GM23338 (cell line): ENCODE measurements at regions not wholly inside any gene's neighbourhood (a gene's known extent, or its start where the extent isn't known, plus 50 kb on each side); places are given as distances from the start of the nearest gene placed in this dataset.

ENCODE experiments used
- ATAC-seq: fragments of 200-7000 bp; cut with Tn5 transposase; 3 replicates; pipeline ENCODE4 v1.9.1; 2020
- DNase-seq: peaks from one replicate; pipeline ENCODE4 v3.0.0-alpha.2; 2015; ENCODE audit warnings: low spot score
- H2AFZ ChIP-seq: fragments of 200-600 bp; sonication (generic); 2 replicates; pipeline ENCODE4 v1.8.0; 2016; ENCODE audit warnings: antibody characterized with exemption, mild to moderate bottlenecking, moderate library complexity
- H3F3A ChIP-seq: fragments of 200-600 bp; sonication (generic); replicated peaks from 2 replicates; pipeline ENCODE4 v1.8.0; 2017; ENCODE audit warnings: antibody characterized with exemption, mixed run types, low read depth
- H3K27ac ChIP-seq: fragments of 200-600 bp; sonication (generic); 2 replicates; pipeline ENCODE4 v1.6.1; 2016; ENCODE audit warnings: low read depth
- H3K27me3 ChIP-seq: fragments of 200-600 bp; sonication (generic); 2 replicates; pipeline ENCODE4 v1.8.0; 2016; ENCODE audit warnings: mild to moderate bottlenecking, mixed run types, moderate library complexity; ENCODE audit not compliant: insufficient read depth
- H3K36me3 ChIP-seq: fragments of 200-600 bp; sonication (generic); 2 replicates; pipeline ENCODE4 v1.8.0; 2016; ENCODE audit warnings: mild to moderate bottlenecking; ENCODE audit not compliant: insufficient read depth
- H3K4me1 ChIP-seq: fragments of 200-600 bp; sonication (generic); 2 replicates; pipeline ENCODE4 v1.8.0; 2016; ENCODE audit warnings: mild to moderate bottlenecking, moderate library complexity; ENCODE audit not compliant: insufficient read depth
- H3K4me2 ChIP-seq: fragments of 200-600 bp; sonication (generic); 2 replicates; pipeline ENCODE4 v1.7.1; 2017; ENCODE audit warnings: mixed run types
- H3K4me3 ChIP-seq: fragments of 200-600 bp; sonication (generic); 2 replicates; pipeline ENCODE4 v1.6.1; 2016; ENCODE audit warnings: mixed run types
- H3K79me2 ChIP-seq: fragments of 200-600 bp; sonication (generic); replicated peaks from 2 replicates; pipeline ENCODE4 v1.8.0; 2017; ENCODE audit warnings: mild to moderate bottlenecking; ENCODE audit not compliant: insufficient read depth
- H3K9me2 ChIP-seq: fragments of 200-600 bp; sonication (generic); 2 replicates; pipeline ENCODE4 v1.8.0; 2017; ENCODE audit not compliant: insufficient read depth
- H4K20me1 ChIP-seq: fragments of 200-600 bp; sonication (generic); replicated peaks from 2 replicates; pipeline ENCODE4 v1.8.0; 2017; ENCODE audit warnings: mild to moderate bottlenecking; ENCODE audit not compliant: insufficient read depth
- H3K27ac Mint-ChIP-seq: 2 replicates; pipeline ENCODE4 v1.8.0; 2020; ENCODE audit warnings: inconsistent platforms, mild to moderate bottlenecking, moderate library complexity, mixed read lengths
- H3K27me3 Mint-ChIP-seq: 3 replicates; pipeline ENCODE4 v1.8.0; 2022; ENCODE audit warnings: low read depth, mild to moderate bottlenecking, moderate library complexity, mixed read lengths, inconsistent platforms; ENCODE audit not compliant: insufficient read depth, poor library complexity
- H3K36me3 Mint-ChIP-seq: 3 replicates; pipeline ENCODE4 v1.8.0; 2021; ENCODE audit warnings: low read depth, mild to moderate bottlenecking, inconsistent platforms, moderate library complexity, mixed read lengths
- H3K4me1 Mint-ChIP-seq: 3 replicates; pipeline ENCODE4 v1.8.0; 2020; ENCODE audit warnings: mild to moderate bottlenecking, inconsistent platforms, mixed read lengths
- H3K4me3 Mint-ChIP-seq: 3 replicates; pipeline ENCODE4 v1.8.0; 2021; ENCODE audit warnings: moderate library complexity, mild to moderate bottlenecking, inconsistent platforms, mixed read lengths
- H3K9me3 Mint-ChIP-seq: 3 replicates; pipeline ENCODE4 v1.8.0; 2020; ENCODE audit warnings: moderate library complexity, mild to moderate bottlenecking, inconsistent platforms, mixed read lengths
- CREB1 ChIP-seq: fragments of 250-450 bp; sonication (Bioruptor Pico); IDR thresholded peaks from 2 replicates; pipeline ENCODE4 v1.5.0; 2020; ENCODE audit warnings: low read depth, mild to moderate bottlenecking, moderate library complexity
- EZH2 ChIP-seq: fragments of 200-600 bp; sonication (generic); IDR thresholded peaks from one replicate; pipeline ENCODE4 v1.8.0; 2017; ENCODE audit warnings: antibody characterized with exemption, mild to moderate bottlenecking, low read depth; ENCODE audit not compliant: unreplicated experiment
- EZH2phosphoT487 ChIP-seq: fragments of 200-600 bp; sonication (generic); IDR thresholded peaks from one replicate; pipeline ENCODE4 v1.8.1; 2018; ENCODE audit warnings: antibody characterized with exemption; ENCODE audit not compliant: unreplicated experiment
- JUNB ChIP-seq: IDR thresholded peaks from one replicate; pipeline ENCODE4 v1.6.1; 2016; ENCODE audit warnings: antibody characterized with exemption; ENCODE audit not compliant: unreplicated experiment
- NANOG ChIP-seq: IDR thresholded peaks from 2 replicates; pipeline ENCODE4 v1.6.1; 2016; ENCODE audit warnings: antibody characterized with exemption, borderline replicate concordance
- POLR2AphosphoS5 ChIP-seq: IDR thresholded peaks from 2 replicates; pipeline ENCODE4 v1.6.1; 2016; ENCODE audit warnings: antibody characterized with exemption, low read depth
- REST ChIP-seq: IDR thresholded peaks from one replicate; pipeline ENCODE4 v1.6.1; 2018; ENCODE audit warnings: antibody characterized with exemption; ENCODE audit not compliant: unreplicated experiment
- STAT1 ChIP-seq: IDR thresholded peaks from one replicate; pipeline ENCODE4 v1.6.1; 2016; ENCODE audit warnings: antibody characterized with exemption; ENCODE audit not compliant: unreplicated experiment
- ZNF114 ChIP-seq: fragments of 250-450 bp; sonication (Bioruptor Pico); IDR thresholded peaks from 2 replicates; pipeline ENCODE4 v1.5.0; 2020; ENCODE audit warnings: mild to moderate bottlenecking, moderate library complexity
- ZNF331 ChIP-seq: fragments of 250-450 bp; sonication (Bioruptor Pico); IDR thresholded peaks from 2 replicates; pipeline ENCODE4 v1.5.0; 2020; ENCODE audit warnings: low read depth, mild to moderate bottlenecking, moderate library complexity
- ZNF462 ChIP-seq: fragments of 250-450 bp; sonication (Bioruptor Pico); IDR thresholded peaks from 2 replicates; pipeline ENCODE4 v1.5.0; 2020; ENCODE audit warnings: mild to moderate bottlenecking, moderate library complexity
- TF ChIP-seq, protein P1 (sequence below): IDR thresholded peaks from 2 replicates; pipeline ENCODE4 v1.6.1; 2016; ENCODE audit warnings: antibody characterized with exemption
- TF ChIP-seq, protein P2 (sequence below), 2 experiments: fragments of 200-600 bp in 1 of 2; sonication (generic) in 1 of 2; conservative IDR thresholded peaks; 2 replicates each; pipeline versions ENCODE4 v1.5.1 to v1.6.1; 2016 to 2017; ENCODE audit warnings: antibody characterized with exemption in 2 of 2, low read depth in 2 of 2, mild to moderate bottlenecking in 2 of 2, moderate library complexity in 1 of 2

DNA sequence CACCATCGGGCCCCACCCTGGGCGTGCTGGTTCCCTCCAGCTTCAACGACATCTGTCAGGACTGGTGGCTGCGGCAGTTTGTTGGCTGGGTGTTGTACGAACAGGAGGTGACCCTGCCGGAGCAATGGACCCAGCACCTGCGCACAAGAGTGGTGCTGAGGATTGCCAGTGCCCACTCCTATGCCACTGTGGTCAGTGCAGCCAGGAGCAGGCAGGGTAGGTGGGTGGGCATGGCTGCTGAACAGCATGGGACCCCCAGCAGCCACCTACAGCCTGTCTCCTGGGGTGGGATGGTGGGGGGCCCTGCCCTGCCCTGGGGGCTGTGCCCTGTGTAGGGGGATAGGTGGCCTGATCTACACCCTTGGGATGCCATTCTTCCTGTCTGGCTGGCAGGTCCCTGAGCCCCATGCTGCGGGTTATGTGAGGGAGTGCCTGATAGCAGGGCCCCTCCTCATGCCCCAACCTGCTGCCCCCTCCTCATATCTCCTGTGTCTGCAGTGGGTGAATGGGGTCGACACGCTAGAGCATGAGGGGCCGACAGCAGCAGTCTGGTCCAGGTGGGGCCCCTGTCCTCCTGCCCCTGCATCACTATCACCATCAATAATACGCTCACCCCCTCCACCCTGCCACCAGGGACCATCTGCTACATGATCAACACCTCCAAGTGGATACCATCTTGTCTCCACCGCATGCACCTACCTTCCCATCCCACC, 56.9 kb downstream of the ZNF727 start:
- Histone ChIP-seq H4K20me1 (no peaks in the 10 kb centered on the region), H3K4me3 (no peak overlapping the region), H3K4me1 (no peaks in the 10 kb centered on the region), H2AFZ (no peak overlapping the region), H3K79me2 (no peaks in the 10 kb centered on the region), H3K9me2 (no peaks in the 10 kb centered on the region), H3K27ac (no peak overlapping the region), H3K27me3 (no peaks in the 10 kb centered on the region), H3F3A (no peaks in the 10 kb centered on the region), H3K36me3 (0 out of 2 replicates have a peak, but pooled peaks cover under 1% of the 10 kb centered on the region), H3K4me2 (no peak overlapping the region)
- H3K4me1 Mint-ChIP-seq: no peaks in the 10 kb centered on the region
- peaks cover 2% of the 10 kb centered on the region for H3K27me3 Mint-ChIP-seq
- ATAC-seq (no peak), DNase-seq (no peak)
- TF ChIP-seq, protein P1, sequence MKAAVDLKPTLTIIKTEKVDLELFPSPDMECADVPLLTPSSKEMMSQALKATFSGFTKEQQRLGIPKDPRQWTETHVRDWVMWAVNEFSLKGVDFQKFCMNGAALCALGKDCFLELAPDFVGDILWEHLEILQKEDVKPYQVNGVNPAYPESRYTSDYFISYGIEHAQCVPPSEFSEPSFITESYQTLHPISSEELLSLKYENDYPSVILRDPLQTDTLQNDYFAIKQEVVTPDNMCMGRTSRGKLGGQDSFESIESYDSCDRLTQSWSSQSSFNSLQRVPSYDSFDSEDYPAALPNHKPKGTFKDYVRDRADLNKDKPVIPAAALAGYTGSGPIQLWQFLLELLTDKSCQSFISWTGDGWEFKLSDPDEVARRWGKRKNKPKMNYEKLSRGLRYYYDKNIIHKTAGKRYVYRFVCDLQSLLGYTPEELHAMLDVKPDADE: no peak
- no peak for TF ChIP-seq EZH2phosphoT487
- no peak for TF ChIP-seq ZNF331 (CRISPR knock-in tag)
- no peak for TF ChIP-seq REST
- no peak for TF ChIP-seq ZNF114
- TF ChIP-seq STAT1: no peak
- TF ChIP-seq JUNB: no peak
- no peak for TF ChIP-seq CREB1 (CRISPR knock-in tag)
- TF ChIP-seq POLR2AphosphoS5: no peak
- no peak for TF ChIP-seq NANOG
- TF ChIP-seq EZH2: no peak
- TF ChIP-seq ZNF462 (CRISPR knock-in tag): no peak
- TF ChIP-seq, protein P2, sequence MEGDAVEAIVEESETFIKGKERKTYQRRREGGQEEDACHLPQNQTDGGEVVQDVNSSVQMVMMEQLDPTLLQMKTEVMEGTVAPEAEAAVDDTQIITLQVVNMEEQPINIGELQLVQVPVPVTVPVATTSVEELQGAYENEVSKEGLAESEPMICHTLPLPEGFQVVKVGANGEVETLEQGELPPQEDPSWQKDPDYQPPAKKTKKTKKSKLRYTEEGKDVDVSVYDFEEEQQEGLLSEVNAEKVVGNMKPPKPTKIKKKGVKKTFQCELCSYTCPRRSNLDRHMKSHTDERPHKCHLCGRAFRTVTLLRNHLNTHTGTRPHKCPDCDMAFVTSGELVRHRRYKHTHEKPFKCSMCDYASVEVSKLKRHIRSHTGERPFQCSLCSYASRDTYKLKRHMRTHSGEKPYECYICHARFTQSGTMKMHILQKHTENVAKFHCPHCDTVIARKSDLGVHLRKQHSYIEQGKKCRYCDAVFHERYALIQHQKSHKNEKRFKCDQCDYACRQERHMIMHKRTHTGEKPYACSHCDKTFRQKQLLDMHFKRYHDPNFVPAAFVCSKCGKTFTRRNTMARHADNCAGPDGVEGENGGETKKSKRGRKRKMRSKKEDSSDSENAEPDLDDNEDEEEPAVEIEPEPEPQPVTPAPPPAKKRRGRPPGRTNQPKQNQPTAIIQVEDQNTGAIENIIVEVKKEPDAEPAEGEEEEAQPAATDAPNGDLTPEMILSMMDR (conservative IDR thresholded peaks at IDR 0.05; ENCODE audit: low read depth in 2 of 2): no peak
- peaks cover 21% of the 10 kb centered on the region for H3K36me3 Mint-ChIP-seq
- H3K9me3 Mint-ChIP-seq: peaks cover 50% of the 10 kb centered on the region
- H3K4me3 Mint-ChIP-seq: no peak overlapping the region
- no peak overlapping the region for H3K27ac Mint-ChIP-seq
